Astrocyte of the cerebellum (primary cell): ENCODE measurements at regions not wholly inside any gene's neighbourhood (a gene's known extent, or its start where the extent isn't known, plus 50 kb on each side); places are given as distances from the start of the nearest gene placed in this dataset.

Experiments used
- DNase-seq: peaks from one replicate; pipeline ENCODE4 v3.0.0-alpha.2; 2011; ENCODE audit warnings: low read depth
- H3K4me3 ChIP-seq: 2 replicates; pipeline ENCODE4 v1.5.1; 2011; ENCODE audit warnings: mild to moderate bottlenecking, low read depth, low read length, moderate library complexity
- CTCF ChIP-seq: IDR thresholded peaks from 2 replicates; pipeline ENCODE4 v1.5.1; 2012; ENCODE audit warnings: low read length, low read depth, moderate library complexity, mild to moderate bottlenecking; ENCODE audit errors: missing control alignments
- in situ Hi-C: cut with HindIII; loops from 2 replicates; pipeline ENCODE4 v1.10.0; 2017; ENCODE audit warnings: low sequenced_read_pairs

- in situ Hi-C loops, result no loop called here
- no peak for TF ChIP-seq CTCF
- H3K4me3 ChIP-seq, result no peak overlapping the region
- DNase-seq, result no peak
Observed at GRCh38 chr5:161201558-161201957, 345.0 kb downstream of the GABRB2 start.

- DNase-seq, result no peak
- no peak for TF ChIP-seq CTCF
- in situ Hi-C loops, result no loop called here
- H3K4me3 ChIP-seq, result no peak overlapping the region
Observed at GRCh38 chr5:161190778-161191177, 338.8 kb upstream of the ATP10B start.

- DNase-seq, result no peak
- no peak for TF ChIP-seq CTCF
- no peak overlapping the region for H3K4me3 ChIP-seq
- in situ Hi-C loops, result no loop called here
Observed at GRCh38 chr5:161190086-161190485, 338.1 kb upstream of the ATP10B start.

GRCh38 chr5:161189452-161189851, 337.4 kb upstream of the ATP10B start:
- no peak overlapping the region for H3K4me3 ChIP-seq
- in situ Hi-C loops, result no loop called here
- TF ChIP-seq CTCF, result no peak
- DNase-seq, result no peak

GRCh38 chr5:161183559-161183958, 331.5 kb upstream of the ATP10B start:
- DNase-seq, result no peak
- in situ Hi-C loops, result no loop called here
- TF ChIP-seq CTCF, result no peak
- H3K4me3 ChIP-seq, result no peak overlapping the region

GRCh38 chr5:161176221-161176620, 324.2 kb upstream of the ATP10B start:
- TF ChIP-seq CTCF, result no peak
- no peak overlapping the region for H3K4me3 ChIP-seq
- in situ Hi-C loops, result no loop called here
- DNase-seq, result no peak

GRCh38 chr5:161169776-161170175, 317.8 kb upstream of the ATP10B start:
- TF ChIP-seq CTCF, result no peak
- in situ Hi-C loops, result no loop called here
- no peak overlapping the region for H3K4me3 ChIP-seq
- DNase-seq, result no peak
